Endodermal cell (in vitro differentiated cells): ENCODE measurements at regions not wholly inside any gene's neighbourhood (a gene's known extent, or its start where the extent isn't known, plus 50 kb on each side); places are given as distances from the start of the nearest gene placed in this dataset.

Source experiments
- DNase-seq: peaks from one replicate; pipeline ENCODE4 v3.0.0-alpha.2; 2017
- H3K27ac ChIP-seq: 2 replicates; pipeline ENCODE4 v1.5.1; 2013; ENCODE audit warnings: mild to moderate bottlenecking, low read depth, low read length, moderate library complexity
- H3K27me3 ChIP-seq: 2 replicates; pipeline ENCODE4 v1.6.1; 2013; ENCODE audit warnings: mild to moderate bottlenecking, low read length, moderate library complexity; ENCODE audit not compliant: insufficient read depth, control insufficient read depth, poor library complexity, severe bottlenecking
- H3K36me3 ChIP-seq: 2 replicates; pipeline ENCODE4 v1.7.0; 2013; ENCODE audit warnings: mild to moderate bottlenecking, low read length, moderate library complexity; ENCODE audit not compliant: control insufficient read depth, insufficient read depth
- H3K4me1 ChIP-seq: one replicate; pipeline ENCODE4 v1.7.0; 2013; ENCODE audit warnings: low read length; ENCODE audit not compliant: control insufficient read depth, insufficient read depth
- H3K4me3 ChIP-seq: 2 replicates; pipeline ENCODE4 v1.5.1; 2013; ENCODE audit warnings: mild to moderate bottlenecking, low read length, moderate library complexity
- H3K9ac ChIP-seq: 2 replicates; pipeline ENCODE4 v1.6.1; 2013; ENCODE audit warnings: mild to moderate bottlenecking, low read length, moderate library complexity; ENCODE audit not compliant: poor library complexity, severe bottlenecking; ENCODE audit errors: extremely low read depth
- H3K9me3 ChIP-seq: 2 replicates; pipeline ENCODE4 v1.6.1; 2013; ENCODE audit warnings: mild to moderate bottlenecking, low read length, moderate library complexity; ENCODE audit not compliant: control insufficient read depth
- H3K27ac Mint-ChIP-seq: 2 replicates; pipeline ENCODE4 v1.8.0; 2020; ENCODE audit warnings: mixed read lengths
- H3K27me3 Mint-ChIP-seq: 2 replicates; pipeline ENCODE4 v1.8.0; 2021; ENCODE audit warnings: mild to moderate bottlenecking, mixed read lengths; ENCODE audit not compliant: insufficient read depth
- H3K36me3 Mint-ChIP-seq: 2 replicates; pipeline ENCODE4 v1.8.0; 2020; ENCODE audit warnings: low read depth, mixed read lengths
- H3K4me1 Mint-ChIP-seq: 2 replicates; pipeline ENCODE4 v1.8.0; 2020; ENCODE audit warnings: mixed read lengths
- H3K4me3 Mint-ChIP-seq: 2 replicates; pipeline ENCODE4 v1.8.0; 2020; ENCODE audit warnings: mild to moderate bottlenecking, moderate library complexity, mixed read lengths
- H3K9me3 Mint-ChIP-seq: 2 replicates; pipeline ENCODE4 v1.8.0; 2020; ENCODE audit warnings: mild to moderate bottlenecking, mixed read lengths
- CTCF ChIP-seq: fragments of 200-600 bp; sonication (generic); conservative IDR thresholded peaks from 2 replicates; pipeline ENCODE4 v1.5.0; 2021; ENCODE audit warnings: antibody characterized with exemption, mild to moderate bottlenecking
- WGBS, 2 experiments: methylation state at CpG; one replicate each; pipeline versions ENCODE4 v1.1.5 to v1.1.7; 2013; ENCODE audit warnings: missing lambda C conversion rate in 2 of 2, mixed read lengths in 1 of 2; ENCODE audit not compliant: insufficient coverage in 1 of 2, insufficient read length in 1 of 2; 5-methylcytosine and 5-hydroxymethylcytosine counted together

- Histone ChIP-seq H3K36me3 (no peaks in the 10 kb centered on the region), H3K9ac (no peak overlapping the region), H3K27ac (no peak overlapping the region), H3K4me3 (no peak overlapping the region), H3K4me1 (no peaks in the 10 kb centered on the region), H3K27me3 (no peaks in the 10 kb centered on the region), H3K9me3 (peaks cover 7% of the 10 kb centered on the region)
- H3K4me3 Mint-ChIP-seq = no peak overlapping the region
- no peaks in the 10 kb centered on the region for H3K36me3 Mint-ChIP-seq
- no peak overlapping the region for H3K27ac Mint-ChIP-seq
- H3K27me3 Mint-ChIP-seq = peaks cover 5% of the 10 kb centered on the region
- peaks cover 13% of the 10 kb centered on the region for H3K9me3 Mint-ChIP-seq
- no peaks in the 10 kb centered on the region for H3K4me1 Mint-ChIP-seq
- TF ChIP-seq CTCF = no peak
- no peak for DNase-seq
- 90 to 95% methylated on average over 4 to 5 of the region's 5 CpGs for WGBS, 2 experiments
Observed at GRCh38 chr14:95034788-95035187, 122.5 kb downstream of the DICER1 start.

GRCh38 chr14:95033682-95034632 lies 123.4 kb downstream of the DICER1 start:
- Mint-ChIP-seq H3K27ac (no peak overlapping the region), H3K4me3 (no peak overlapping the region), H3K9me3 (peaks cover 13% of the 10 kb centered on the region), H3K4me1 (no peaks in the 10 kb centered on the region), H3K36me3 (no peaks in the 10 kb centered on the region), H3K27me3 (peaks cover 3% of the 10 kb centered on the region)
- no peak overlapping the region for H3K4me3 ChIP-seq
- 87% methylated on average over 8 of the region's 8 CpGs; no CpG with 5 or more reads in 1 of the 2 experiments for WGBS, 2 experiments
- DNase-seq = no peak
- H3K4me1 ChIP-seq = no peaks in the 10 kb centered on the region
- no peak overlapping the region for H3K9ac ChIP-seq
- H3K27me3 ChIP-seq = no peaks in the 10 kb centered on the region
- H3K9me3 ChIP-seq = peaks cover 7% of the 10 kb centered on the region
- H3K36me3 ChIP-seq = no peaks in the 10 kb centered on the region
- no peak overlapping the region for H3K27ac ChIP-seq
- no peak for TF ChIP-seq CTCF

GRCh38 chr14:95033031-95033430 lies 124.3 kb downstream of the DICER1 start:
- DNase-seq = no peak
- H3K9me3 Mint-ChIP-seq = peaks cover 13% of the 10 kb centered on the region
- Histone ChIP-seq H3K27me3 (no peaks in the 10 kb centered on the region), H3K9me3 (peaks cover 7% of the 10 kb centered on the region), H3K36me3 (no peaks in the 10 kb centered on the region), H3K4me1 (no peaks in the 10 kb centered on the region), H3K27ac (no peak overlapping the region), H3K9ac (no peak overlapping the region), H3K4me3 (no peak overlapping the region)
- peaks cover 3% of the 10 kb centered on the region for H3K27me3 Mint-ChIP-seq
- no peak overlapping the region for H3K27ac Mint-ChIP-seq
- TF ChIP-seq CTCF = no peak
- WGBS, 2 experiments = 99 to 100% methylated on average over 2 to 4 of the region's 4 CpGs
- no peaks in the 10 kb centered on the region for H3K36me3 Mint-ChIP-seq
- H3K4me1 Mint-ChIP-seq = no peaks in the 10 kb centered on the region
- no peak overlapping the region for H3K4me3 Mint-ChIP-seq
